ENCODE measurements at regions not wholly inside any gene's neighbourhood (a gene's known extent, or its start where the extent isn't known, plus 50 kb on each side); places are given as distances from the start of the nearest gene placed in this dataset.

DNA sequence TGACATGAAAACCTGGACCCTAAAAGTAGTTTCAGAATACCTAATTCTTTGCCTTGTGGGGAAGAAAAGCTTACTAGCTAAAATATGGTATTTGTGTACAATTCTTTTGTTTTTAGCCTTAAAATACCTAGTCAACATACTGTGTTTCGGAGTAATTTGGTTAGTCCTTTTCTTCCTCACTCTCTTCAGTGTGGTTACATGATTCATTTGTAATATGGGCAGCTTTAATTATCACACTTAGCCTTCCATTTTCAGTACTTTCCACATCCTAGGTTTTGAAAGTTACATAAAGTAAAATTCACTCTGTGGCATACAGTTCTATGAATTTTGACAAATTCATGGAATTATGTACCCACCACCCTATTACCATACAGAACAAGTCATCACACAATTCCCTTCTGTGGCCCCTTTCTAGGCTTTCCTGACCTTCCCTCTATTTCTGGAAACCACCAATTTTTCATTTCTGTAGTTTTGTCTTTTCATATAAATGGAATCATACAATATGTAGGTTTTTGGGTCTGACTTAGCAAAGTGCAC, 96.2 kb downstream of the EMX2 start:
- FAIRE-seq = no peak
- no peak for DNase-seq (ENCODE audit: insufficient read length)
- TF ChIP-seq TAF1 (IDR thresholded peaks at IDR 0.05; ENCODE audit: borderline replicate concordance, low read depth, low read length) (no peak), POLR2A (IDR thresholded peaks at IDR 0.05; ENCODE audit: low read depth, low read length) (no peak), POLR2AphosphoS5 (IDR thresholded peaks at IDR 0.05; ENCODE audit: low read depth, low read length) (no peak)

DNA sequence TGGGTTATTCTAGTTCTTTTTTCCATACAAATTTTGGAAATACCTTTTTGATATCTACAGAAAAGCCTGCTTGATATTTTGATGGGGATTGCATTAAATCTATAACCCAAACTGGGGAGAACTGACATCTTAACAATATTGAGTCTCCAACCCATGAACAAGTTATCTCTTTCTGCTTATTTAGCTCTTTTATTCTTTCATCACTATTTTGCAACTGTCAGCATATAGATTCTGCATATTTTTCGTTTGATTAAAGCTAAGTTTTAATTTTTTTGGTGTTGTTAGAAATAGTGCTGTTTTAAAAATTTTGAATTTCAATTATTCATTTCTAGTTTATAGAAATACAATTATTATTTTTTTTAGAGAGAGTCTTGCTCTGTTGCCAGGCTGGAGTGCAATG, 97.9 kb downstream of the EMX2 start:
- TF ChIP-seq TAF1 (IDR thresholded peaks at IDR 0.05; ENCODE audit: borderline replicate concordance, low read depth, low read length) = no peak
- no peak for TF ChIP-seq POLR2AphosphoS5 (IDR thresholded peaks at IDR 0.05; ENCODE audit: low read depth, low read length)
- no peak for TF ChIP-seq POLR2A (IDR thresholded peaks at IDR 0.05; ENCODE audit: low read depth, low read length)
- no peak for DNase-seq (ENCODE audit: insufficient read length)
- no peak for FAIRE-seq

DNA sequence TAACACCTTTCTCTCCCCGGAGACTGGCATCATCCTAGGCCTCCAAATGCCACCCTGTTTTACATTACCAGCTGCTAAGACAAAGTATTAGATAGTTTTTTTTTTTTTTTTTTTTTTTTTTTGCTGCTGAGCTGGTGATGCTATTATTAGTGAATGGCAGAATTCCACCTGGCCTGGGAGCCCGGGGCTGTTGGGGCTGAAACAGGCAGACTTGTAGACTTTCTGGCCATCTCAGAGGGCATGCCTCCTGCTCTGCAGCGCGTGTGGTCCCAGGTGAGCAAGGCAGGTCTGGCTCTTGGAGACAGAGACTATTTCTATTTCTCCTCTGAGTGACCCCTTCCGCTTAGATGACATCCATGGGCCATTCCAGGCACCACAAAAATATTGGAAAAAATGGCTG, 104.2 kb downstream of the EMX2 start:
- FAIRE-seq = no peak
- no peak for TF ChIP-seq POLR2A (IDR thresholded peaks at IDR 0.05; ENCODE audit: low read depth, low read length)
- no peak for TF ChIP-seq POLR2AphosphoS5 (IDR thresholded peaks at IDR 0.05; ENCODE audit: low read depth, low read length)
- no peak for TF ChIP-seq TAF1 (IDR thresholded peaks at IDR 0.05; ENCODE audit: borderline replicate concordance, low read depth, low read length)
- no peak for DNase-seq (ENCODE audit: insufficient read length)

DNA sequence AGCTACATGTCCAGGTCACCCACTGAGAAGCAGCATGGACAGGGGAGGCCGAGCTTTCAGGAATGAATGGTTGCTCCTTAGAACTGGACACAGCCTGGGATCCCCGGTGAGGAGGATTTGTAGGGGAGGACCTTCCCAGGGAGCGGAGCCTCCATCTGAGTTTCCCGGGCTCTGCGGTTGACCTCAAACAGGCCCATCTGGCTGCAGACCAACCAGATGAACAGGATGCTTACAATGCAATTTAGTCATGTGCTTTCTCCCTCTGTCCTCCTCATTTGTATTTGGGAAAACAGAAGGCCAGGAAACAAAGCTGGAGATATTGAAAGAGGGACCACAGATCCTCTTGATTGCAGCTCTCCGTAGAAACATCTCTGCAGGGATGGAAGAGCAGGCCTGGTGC, 104.8 kb downstream of the EMX2 start:
- FAIRE-seq (no peak), DNase-seq (ENCODE audit: insufficient read length) (no peak)
- TF ChIP-seq TAF1 (IDR thresholded peaks at IDR 0.05; ENCODE audit: borderline replicate concordance, low read depth, low read length) (no peak), POLR2A (IDR thresholded peaks at IDR 0.05; ENCODE audit: low read depth, low read length) (no peak), POLR2AphosphoS5 (IDR thresholded peaks at IDR 0.05; ENCODE audit: low read depth, low read length) (no peak)

DNA sequence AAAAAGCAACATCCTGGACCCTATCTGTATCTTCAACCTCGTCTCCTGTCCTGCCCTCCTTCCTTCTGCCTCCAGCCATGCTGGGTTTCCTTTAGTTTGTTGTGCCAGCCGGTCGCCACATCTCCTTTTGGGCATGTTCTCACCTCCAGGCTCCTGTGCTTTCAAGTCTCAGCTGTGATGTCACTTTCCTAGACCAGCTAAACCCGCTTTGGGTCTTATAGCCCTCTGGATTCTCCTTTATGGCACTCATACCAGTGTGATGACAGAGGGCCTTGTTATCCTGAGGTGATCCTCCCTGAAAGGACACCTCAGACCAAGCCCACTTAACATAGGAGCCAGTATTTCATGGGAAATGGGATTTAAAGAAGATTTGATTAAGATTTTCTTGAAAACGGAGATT, 108.6 kb downstream of the EMX2 start:
- TF ChIP-seq POLR2A (IDR thresholded peaks at IDR 0.05; ENCODE audit: low read depth, low read length) = no peak
- FAIRE-seq (no peak), DNase-seq (ENCODE audit: insufficient read length) (no peak)

DNA sequence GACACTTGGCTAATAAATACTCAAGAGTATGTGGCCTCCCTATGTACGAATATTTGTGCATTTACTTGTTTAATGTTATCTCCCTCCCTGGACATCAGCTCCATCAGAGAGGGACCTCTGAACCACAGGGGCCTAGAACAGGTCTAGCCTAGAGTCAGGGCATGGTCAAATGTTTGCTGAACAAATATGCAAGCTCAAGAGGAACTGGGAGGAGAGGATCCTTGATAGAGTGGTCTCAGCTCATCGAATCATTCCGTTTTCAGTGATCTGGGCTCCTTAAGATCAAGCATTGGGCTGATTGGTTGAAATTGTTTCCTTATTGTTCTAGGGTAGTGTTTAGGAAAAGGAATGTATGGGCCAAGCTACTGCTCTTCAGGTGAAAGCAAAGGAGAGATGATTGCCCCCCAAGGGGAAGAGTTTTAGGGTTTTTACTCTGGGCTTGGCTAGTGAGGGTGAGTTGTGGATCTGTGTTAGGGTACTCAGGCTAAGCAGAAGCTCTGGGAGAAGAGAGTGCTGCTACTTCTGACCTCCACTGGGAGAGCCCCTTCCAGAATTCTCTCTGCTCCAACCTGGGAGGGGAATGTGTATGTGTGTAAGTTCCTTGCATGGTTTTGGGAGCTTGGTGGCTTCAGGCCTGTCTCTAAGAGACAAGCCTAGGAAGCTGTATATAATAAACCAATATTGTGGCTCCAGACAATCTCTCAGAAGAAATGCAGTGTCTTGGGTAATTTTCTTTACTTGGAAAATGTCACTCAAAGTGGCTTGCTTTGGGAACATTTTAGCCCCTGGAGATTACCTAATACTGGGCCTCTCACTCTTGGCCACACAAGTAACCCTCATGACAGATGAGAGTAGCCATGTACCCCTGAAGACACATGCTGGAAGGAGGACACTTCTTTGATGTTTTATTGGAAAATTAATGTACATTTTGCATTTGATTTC, 110.0 kb downstream of the EMX2 start:
- no peak for FAIRE-seq

DNA sequence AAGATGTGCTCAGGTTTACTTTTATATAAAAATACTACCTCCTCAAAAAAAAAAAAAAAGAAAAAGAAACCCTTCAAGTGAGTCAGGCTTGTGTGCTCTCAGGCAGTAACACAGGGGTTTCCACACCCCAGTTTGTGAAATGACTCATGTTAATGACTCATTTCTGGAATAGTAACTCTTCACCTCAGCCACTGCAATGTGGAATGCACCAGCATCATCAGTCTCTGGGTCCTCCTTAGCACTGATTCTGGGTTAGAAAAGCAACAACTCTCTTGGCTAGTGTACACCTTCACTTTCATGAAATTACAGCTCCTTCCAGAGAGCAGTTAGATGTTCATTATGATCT, 110.6 kb downstream of the EMX2 start:
- FAIRE-seq (peak; percentile 97), DNase-seq (ENCODE audit: insufficient read length) (peak; percentile 37)
- TF ChIP-seq POLR2A (IDR thresholded peaks at IDR 0.05; ENCODE audit: low read depth, low read length) = no peak
- no peak for TF ChIP-seq TAF1 (IDR thresholded peaks at IDR 0.05; ENCODE audit: borderline replicate concordance, low read depth, low read length)
- no peak for TF ChIP-seq POLR2AphosphoS5 (IDR thresholded peaks at IDR 0.05; ENCODE audit: low read depth, low read length)

More for the DNA sequence above, 110.0 kb downstream of the EMX2 start:
- no peak for TF ChIP-seq POLR2A (IDR thresholded peaks at IDR 0.05; ENCODE audit: low read depth, low read length)
- TF ChIP-seq TAF1 (IDR thresholded peaks at IDR 0.05; ENCODE audit: borderline replicate concordance, low read depth, low read length) = no peak
- no peak for TF ChIP-seq POLR2AphosphoS5 (IDR thresholded peaks at IDR 0.05; ENCODE audit: low read depth, low read length)
- no peak for DNase-seq (ENCODE audit: insufficient read length)

DNA sequence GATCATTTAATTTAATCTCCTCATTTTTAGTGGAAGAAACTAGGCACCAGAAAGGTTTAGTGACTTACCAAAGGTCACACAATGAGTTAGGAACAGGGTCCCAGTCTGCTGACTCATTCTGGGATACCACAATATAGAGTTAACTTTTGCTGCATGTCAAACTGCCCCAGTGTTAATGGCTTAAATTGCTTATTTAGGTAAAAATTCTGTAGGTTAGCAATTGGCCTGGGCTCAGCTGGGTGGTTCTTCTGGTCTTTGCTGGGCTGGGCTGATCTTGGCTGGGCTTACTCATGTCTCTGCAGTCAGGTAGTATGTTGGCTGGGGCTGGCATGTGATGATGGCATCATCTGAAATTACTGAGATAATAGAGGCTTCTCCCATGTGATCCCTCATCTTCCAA, 111.6 kb downstream of the EMX2 start:
- TF ChIP-seq POLR2AphosphoS5 (IDR thresholded peaks at IDR 0.05; ENCODE audit: low read depth, low read length) (no peak), TAF1 (IDR thresholded peaks at IDR 0.05; ENCODE audit: borderline replicate concordance, low read depth, low read length) (no peak), POLR2A (IDR thresholded peaks at IDR 0.05; ENCODE audit: low read depth, low read length) (no peak)
- DNase-seq (ENCODE audit: insufficient read length) (no peak), FAIRE-seq (no peak)

DNA sequence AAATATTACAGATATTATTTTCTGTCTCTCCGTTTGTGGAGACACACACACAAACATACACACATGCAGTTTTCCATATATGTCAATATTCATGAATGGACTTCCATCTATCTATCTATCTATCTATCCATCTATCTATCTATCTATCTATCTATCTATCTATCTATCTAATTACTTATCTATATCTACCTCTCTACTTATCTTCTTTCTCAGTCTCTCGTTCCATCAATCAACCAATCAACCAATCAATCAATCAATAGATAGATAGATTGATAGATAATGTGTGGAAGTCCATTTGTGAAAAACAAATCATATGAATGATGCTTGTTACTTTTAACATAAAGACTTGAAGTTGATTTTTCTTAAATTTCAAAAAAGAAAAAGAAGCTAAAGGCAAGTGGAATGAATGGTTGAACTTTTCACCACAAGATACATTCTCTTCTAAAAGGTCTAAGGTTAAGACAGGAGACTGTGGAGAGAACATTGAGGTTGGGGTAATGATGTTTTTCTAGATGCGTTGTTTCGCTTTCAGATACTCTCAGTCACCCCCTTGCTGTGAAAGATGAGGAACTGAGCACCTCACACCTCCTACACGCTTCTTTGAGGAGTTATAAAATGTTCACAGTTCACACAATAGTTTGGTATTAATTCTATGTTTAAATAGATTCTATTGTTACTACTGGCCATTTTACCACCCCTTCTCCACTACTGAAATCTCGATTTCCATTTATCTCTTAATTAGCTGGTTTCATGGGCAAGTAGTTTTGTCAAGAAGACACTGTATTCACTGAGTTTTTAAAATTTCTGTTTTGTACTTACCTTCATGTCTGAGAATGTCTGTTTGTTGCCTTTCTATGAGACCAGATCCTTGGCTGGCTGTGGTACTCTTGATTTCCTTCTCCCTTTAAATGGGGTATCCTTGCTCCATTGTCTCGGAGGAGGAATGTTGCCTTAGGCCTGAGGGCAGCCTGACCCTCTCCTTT, 114.1 kb downstream of the EMX2 start:
- DNase-seq (ENCODE audit: insufficient read length) (peak; percentile 37), FAIRE-seq (peak; percentile 86)
- TF ChIP-seq POLR2A (IDR thresholded peaks at IDR 0.05; ENCODE audit: low read depth, low read length) (no peak), POLR2AphosphoS5 (IDR thresholded peaks at IDR 0.05; ENCODE audit: low read depth, low read length) (no peak), TAF1 (IDR thresholded peaks at IDR 0.05; ENCODE audit: borderline replicate concordance, low read depth, low read length) (no peak)

DNA sequence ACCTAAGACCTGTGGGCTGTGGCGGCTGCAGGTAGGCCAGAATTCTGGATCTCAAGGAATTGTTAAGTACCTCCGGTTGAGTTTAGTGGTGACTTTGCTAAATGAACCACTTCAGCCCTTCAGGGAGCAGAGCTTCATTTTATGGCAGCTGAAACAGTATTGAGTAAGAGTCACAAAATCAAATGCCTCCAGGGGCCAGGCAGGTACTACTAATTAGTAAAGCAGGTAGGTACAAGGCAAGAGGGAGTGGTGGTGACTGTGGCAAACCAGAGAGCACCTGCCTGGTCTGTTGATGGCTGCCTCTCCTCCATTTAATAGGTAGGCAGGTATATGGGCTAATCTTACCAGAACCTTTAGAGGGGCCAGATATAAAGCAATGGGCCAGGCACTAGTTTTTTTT, 118.8 kb downstream of the EMX2 start:
- no peak for TF ChIP-seq POLR2A (IDR thresholded peaks at IDR 0.05; ENCODE audit: low read depth, low read length)
- no peak for TF ChIP-seq TAF1 (IDR thresholded peaks at IDR 0.05; ENCODE audit: borderline replicate concordance, low read depth, low read length)
- FAIRE-seq (no peak), DNase-seq (ENCODE audit: insufficient read length) (no peak)

DNA sequence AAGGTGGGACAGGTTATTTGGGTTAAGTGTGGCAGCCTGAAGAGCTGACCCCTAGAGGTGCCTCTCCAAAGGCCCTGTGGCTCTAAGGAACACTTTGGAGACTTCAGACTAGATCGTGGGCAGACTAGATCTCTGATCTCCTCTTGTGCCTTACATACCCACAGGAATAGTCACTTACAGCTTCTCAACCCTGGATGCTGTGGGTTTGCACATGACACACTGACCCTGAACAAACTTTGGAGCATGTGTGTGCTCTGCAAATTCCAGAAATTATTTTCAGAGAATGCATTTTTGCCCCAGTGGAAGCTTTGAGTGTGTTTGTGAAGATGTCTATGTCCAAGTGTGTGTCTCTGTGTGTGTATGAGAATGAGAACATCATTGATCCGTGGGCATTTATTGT, 119.6 kb downstream of the EMX2 start:
- TF ChIP-seq TAF1 (IDR thresholded peaks at IDR 0.05; ENCODE audit: borderline replicate concordance, low read depth, low read length) (no peak), POLR2A (IDR thresholded peaks at IDR 0.05; ENCODE audit: low read depth, low read length) (no peak), POLR2AphosphoS5 (IDR thresholded peaks at IDR 0.05; ENCODE audit: low read depth, low read length) (no peak)
- FAIRE-seq = no peak

More for the DNA sequence above, 119.6 kb downstream of the EMX2 start:
- DNase-seq (ENCODE audit: insufficient read length) = no peak
